ENCODE measurements at regions not wholly inside any gene's neighbourhood (a gene's known extent, or its start where the extent isn't known, plus 50 kb on each side); places are given as distances from the start of the nearest gene placed in this dataset.
"Not testable (repeated sequence)": the region's sequence is repeated elsewhere in the genome, so short reads cannot be mapped to it uniquely, and the experiment has no call there.

DNA sequence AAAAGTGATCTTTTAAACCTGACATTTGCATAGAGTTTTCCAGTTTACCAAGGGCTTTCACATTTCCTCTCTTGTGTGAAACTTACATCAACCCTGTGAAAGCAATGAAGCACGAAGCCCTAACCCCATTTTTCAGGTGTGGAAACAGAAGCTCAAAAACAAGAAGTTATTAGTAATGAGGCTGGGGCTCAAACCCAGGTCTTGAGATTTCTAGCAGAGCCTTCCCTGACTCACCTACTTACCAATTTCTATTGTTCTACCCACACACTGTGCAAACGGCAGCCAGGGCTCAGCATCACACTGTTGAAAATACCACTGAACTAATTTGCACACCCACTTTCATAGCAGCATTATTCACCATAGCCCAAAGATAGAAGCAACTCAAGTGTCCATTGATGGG is 117.8 kb upstream of the IGF1R start:
- no peak for DNase-seq (ENCODE audit: low read depth)
- in situ Hi-C loops (cut with HindIII; ENCODE audit: low pct_unique_long_range_greater_than_20kb, low sequenced_read_pairs), result no loop called here

- in situ Hi-C loops (cut with HindIII; ENCODE audit: low pct_unique_long_range_greater_than_20kb, low sequenced_read_pairs), result no loop called here
- no peak for DNase-seq (ENCODE audit: low read depth)
These were observed 116.3 kb upstream of the IGF1R start for GRCh38 chr15:98532063-98532462.

GRCh38 chr15:98536976-98537375 is 111.4 kb upstream of the IGF1R start:
- DNase-seq (ENCODE audit: low read depth), result no peak
- in situ Hi-C loops (cut with HindIII; ENCODE audit: low pct_unique_long_range_greater_than_20kb, low sequenced_read_pairs), result no loop called here

DNA sequence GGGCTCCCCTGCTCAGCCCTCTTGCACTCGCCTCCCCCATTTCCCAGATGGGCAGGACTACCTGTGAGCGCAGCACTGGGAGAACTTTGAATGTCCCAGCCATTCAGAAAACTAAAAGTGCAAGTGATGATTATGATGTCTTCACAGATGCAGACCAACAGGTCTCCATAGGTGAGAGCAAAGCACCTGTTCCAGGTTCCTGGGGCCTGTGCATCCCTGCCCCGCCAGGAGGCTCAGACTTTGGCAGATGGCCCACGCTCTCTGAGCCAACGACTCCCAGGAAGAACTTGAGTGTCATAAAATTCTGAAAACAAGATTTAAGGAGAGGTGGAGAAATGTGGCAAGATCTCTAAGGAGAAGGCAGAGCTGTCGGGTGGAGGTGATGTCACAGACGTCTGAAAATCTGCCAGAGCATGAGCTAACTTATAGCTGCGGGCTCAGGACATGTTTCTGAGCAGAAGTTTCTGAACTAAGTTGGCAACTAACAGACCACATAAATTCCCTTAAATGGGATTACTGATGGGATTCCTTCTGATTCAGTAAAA is 110.8 kb upstream of the IGF1R start:
- DNase-seq (ENCODE audit: low read depth), result no peak
- in situ Hi-C loops (cut with HindIII; ENCODE audit: low pct_unique_long_range_greater_than_20kb, low sequenced_read_pairs), result no loop called here

- DNase-seq (ENCODE audit: low read depth), result no peak
- in situ Hi-C loops (cut with HindIII; ENCODE audit: low pct_unique_long_range_greater_than_20kb, low sequenced_read_pairs), result no loop called here
These were observed 106.8 kb upstream of the IGF1R start for GRCh38 chr15:98541519-98541918.

DNA sequence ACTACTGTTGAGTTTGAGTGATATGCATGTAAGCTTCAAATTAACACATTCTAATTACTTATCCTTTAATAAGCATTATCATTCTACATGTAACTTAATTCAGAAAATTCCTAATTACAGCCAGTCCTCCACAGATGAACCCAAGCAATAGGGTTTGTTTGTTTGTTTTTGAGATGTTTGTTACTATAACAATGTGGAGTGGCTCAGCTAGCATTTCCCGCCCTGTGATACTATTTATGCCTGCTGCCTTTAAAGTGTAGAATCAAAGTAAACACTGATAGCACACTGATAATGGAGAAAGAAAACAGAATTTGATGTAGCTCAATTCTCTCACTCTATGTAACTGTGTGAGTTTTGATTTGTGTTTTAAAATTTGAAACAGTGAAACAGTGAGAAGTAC is 105.1 kb upstream of the IGF1R start:
- in situ Hi-C loops (cut with HindIII; ENCODE audit: low pct_unique_long_range_greater_than_20kb, low sequenced_read_pairs), result no loop called here
- DNase-seq (ENCODE audit: low read depth), result no peak

DNA sequence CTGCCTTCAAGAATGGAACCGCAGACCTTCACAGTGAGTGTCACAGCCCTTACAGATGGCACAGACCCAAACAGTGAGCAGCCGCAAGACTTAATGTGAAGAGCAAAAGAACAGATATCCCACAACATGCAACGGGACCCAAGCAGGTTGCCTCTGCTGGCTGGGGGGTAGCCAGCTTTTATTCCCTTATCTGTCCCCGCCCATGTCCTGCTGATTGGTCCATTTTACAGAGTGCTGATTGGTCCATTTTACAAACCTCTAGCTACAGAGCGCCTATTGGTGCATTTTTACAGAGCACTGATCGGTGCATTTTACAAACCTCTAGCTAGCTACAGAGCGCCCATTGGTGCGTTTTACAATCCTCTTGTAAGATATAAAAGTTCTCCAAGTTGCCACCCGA is 102.0 kb upstream of the IGF1R start:
- in situ Hi-C loops (cut with HindIII; ENCODE audit: low pct_unique_long_range_greater_than_20kb, low sequenced_read_pairs), result no loop called here

GRCh38 chr15:98547275-98547674 is 101.1 kb upstream of the IGF1R start:
- in situ Hi-C loops (cut with HindIII; ENCODE audit: low pct_unique_long_range_greater_than_20kb, low sequenced_read_pairs), result no loop called here
- peak; percentile 18 for DNase-seq (ENCODE audit: low read depth)

More for the DNA sequence above, 102.0 kb upstream of the IGF1R start:
- no peak for DNase-seq (ENCODE audit: low read depth)

DNA sequence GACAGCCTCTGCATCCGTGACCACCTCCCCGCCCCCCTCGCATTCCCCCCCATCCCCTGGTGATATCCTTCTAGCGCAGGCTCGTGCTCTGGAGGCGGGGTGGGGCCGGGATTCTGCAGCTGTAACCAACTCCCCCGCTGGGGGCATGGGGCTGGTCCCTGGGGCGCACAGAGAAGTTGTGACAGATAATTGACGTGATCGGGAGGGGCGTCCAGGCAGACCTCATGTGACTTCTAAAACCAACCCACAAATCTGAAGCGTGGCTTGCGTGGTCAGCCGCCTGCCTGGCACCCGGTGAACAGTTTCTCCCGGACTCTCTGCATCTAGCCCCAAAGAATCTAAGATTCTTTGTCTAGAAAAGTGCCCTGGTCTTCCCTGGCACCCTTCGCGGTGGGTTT is 100.6 kb upstream of the IGF1R start:
- in situ Hi-C loops (cut with HindIII; ENCODE audit: low pct_unique_long_range_greater_than_20kb, low sequenced_read_pairs), result no loop called here

GRCh38 chr15:98548139-98548971 is 100.0 kb upstream of the IGF1R start:
- in situ Hi-C loops (cut with HindIII; ENCODE audit: low pct_unique_long_range_greater_than_20kb, low sequenced_read_pairs), result no loop called here
- peak; percentile 90 for DNase-seq (ENCODE audit: low read depth)

More for the DNA sequence above, 100.6 kb upstream of the IGF1R start:
- DNase-seq (ENCODE audit: low read depth), result no peak

DNA sequence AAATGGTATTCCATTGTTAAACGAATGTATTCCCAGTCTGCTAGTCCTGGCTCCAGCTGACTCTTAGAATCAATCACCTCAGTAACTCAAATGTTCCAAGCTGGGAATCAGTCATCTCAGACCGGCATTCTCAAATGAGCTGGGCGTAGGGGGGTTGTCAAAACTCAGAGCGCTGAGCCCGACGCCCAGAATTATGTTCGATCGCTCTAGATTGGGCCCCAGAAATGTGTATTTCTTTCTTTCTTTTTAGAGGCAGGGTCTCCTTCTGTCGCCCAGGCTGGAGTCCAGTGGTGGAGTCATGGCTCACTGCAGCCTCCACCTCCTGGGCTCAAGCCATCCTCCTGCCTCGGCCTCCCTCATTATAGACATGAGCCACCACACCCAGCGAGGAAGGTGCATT is 99.3 kb upstream of the IGF1R start:
- DNase-seq (ENCODE audit: low read depth), result no peak
- in situ Hi-C loops (cut with HindIII; ENCODE audit: low pct_unique_long_range_greater_than_20kb, low sequenced_read_pairs), result no loop called here

- DNase-seq (ENCODE audit: low read depth), result no peak
- in situ Hi-C loops (cut with HindIII; ENCODE audit: low pct_unique_long_range_greater_than_20kb, low sequenced_read_pairs), result no loop called here
These were observed 98.6 kb upstream of the IGF1R start for GRCh38 chr15:98549741-98550140.

GRCh38 chr15:98550363-98550762 is 98.0 kb upstream of the IGF1R start:
- in situ Hi-C loops (cut with HindIII; ENCODE audit: low pct_unique_long_range_greater_than_20kb, low sequenced_read_pairs); DNase-seq (ENCODE audit: low read depth): not testable (repeated sequence)

GRCh38 chr15:98551936-98552562 is 96.3 kb upstream of the IGF1R start:
- in situ Hi-C loops (cut with HindIII; ENCODE audit: low pct_unique_long_range_greater_than_20kb, low sequenced_read_pairs), result no loop called here

GRCh38 chr15:98554272-98555172 is 93.8 kb upstream of the IGF1R start:
- no peak for DNase-seq (ENCODE audit: low read depth)
- in situ Hi-C loops (cut with HindIII; ENCODE audit: low pct_unique_long_range_greater_than_20kb, low sequenced_read_pairs), result no loop called here

More at GRCh38 chr15:98551936-98552562, 96.3 kb upstream of the IGF1R start:
- no peak for DNase-seq (ENCODE audit: low read depth)

DNA sequence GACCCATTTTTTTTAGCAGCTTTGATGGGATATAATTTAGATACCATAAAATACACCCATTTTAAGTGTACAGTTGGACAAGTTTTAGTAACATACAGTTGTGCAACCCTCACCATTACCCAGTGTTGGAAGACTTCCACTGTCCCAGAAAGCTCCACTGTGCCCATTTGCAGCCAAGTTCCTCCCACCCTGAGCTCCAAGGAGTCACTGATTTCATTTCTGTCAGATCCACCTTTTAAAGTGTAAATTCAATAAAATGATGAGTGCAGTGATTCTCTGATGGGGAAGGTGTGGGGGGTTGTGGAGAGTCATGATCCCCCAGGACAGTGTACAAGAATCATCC is 93.2 kb upstream of the IGF1R start:
- DNase-seq (ENCODE audit: low read depth), result no peak

GRCh38 chr15:98556321-98556720 is 92.0 kb upstream of the IGF1R start:
- DNase-seq (ENCODE audit: low read depth), result no peak
- in situ Hi-C loops (cut with HindIII; ENCODE audit: low pct_unique_long_range_greater_than_20kb, low sequenced_read_pairs), result no loop called here

More for the DNA sequence above, 93.2 kb upstream of the IGF1R start:
- in situ Hi-C loops (cut with HindIII; ENCODE audit: low pct_unique_long_range_greater_than_20kb, low sequenced_read_pairs), result no loop called here

DNA sequence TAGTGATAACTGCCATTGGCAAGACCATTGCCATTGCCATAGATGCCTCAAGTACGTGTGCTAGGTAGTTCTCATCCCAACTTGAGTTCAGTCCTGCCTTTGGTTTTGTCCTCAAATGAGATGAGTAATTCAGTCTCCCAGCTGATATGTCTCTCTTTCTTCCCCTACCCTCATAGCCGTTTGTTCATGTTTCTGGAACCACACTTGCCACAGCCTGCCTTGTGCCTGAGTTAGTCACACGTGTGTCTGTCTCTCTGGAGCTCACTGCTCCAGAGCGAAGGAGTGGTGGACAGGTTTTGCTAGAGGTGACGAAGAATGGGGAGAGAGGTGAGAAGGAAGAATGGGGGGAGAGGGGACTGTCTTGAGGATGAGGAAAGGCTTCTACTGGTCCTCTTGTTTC is 88.0 kb upstream of the IGF1R start:
- no peak for DNase-seq (ENCODE audit: low read depth)

More for the DNA sequence above, 88.0 kb upstream of the IGF1R start:
- in situ Hi-C loops (cut with HindIII; ENCODE audit: low pct_unique_long_range_greater_than_20kb, low sequenced_read_pairs), result no loop called here
